ENCODE measurements at regions not wholly inside any gene's neighbourhood (a gene's known extent, or its start where the extent isn't known, plus 50 kb on each side); places are given as distances from the start of the nearest gene placed in this dataset.

GRCh38 chr15:36075333-36075732, 504.1 kb upstream of the CDIN1 start:
- Histone ChIP-seq H3K27me3 (ENCODE audit: control insufficient read depth, insufficient read depth, low read length, poor library complexity, severe bottlenecking) (no peaks in the 10 kb centered on the region), H3K9me3 (ENCODE audit: control insufficient read depth, low read length) (no peaks in the 10 kb centered on the region), H3K27ac (ENCODE audit: insufficient read depth, low read depth, low read length, poor library complexity, severe bottlenecking) (no peak overlapping the region), H3K4me1 (ENCODE audit: control insufficient read depth, insufficient read depth, low read length) (no peaks in the 10 kb centered on the region), H3K4me3 (ENCODE audit: insufficient read depth, low read depth, low read length) (no peak overlapping the region), H3K36me3 (ENCODE audit: control insufficient read depth, insufficient read depth, low read length) (no peaks in the 10 kb centered on the region)

GRCh38 chr15:36079021-36079420, 500.4 kb upstream of the CDIN1 start:
- H3K36me3 ChIP-seq (ENCODE audit: control insufficient read depth, insufficient read depth, low read length) = no peaks in the 10 kb centered on the region
- H3K9me3 ChIP-seq (ENCODE audit: control insufficient read depth, low read length) = no peaks in the 10 kb centered on the region
- no peak overlapping the region for H3K4me3 ChIP-seq (ENCODE audit: insufficient read depth, low read depth, low read length)
- H3K27ac ChIP-seq (ENCODE audit: insufficient read depth, low read depth, low read length, poor library complexity, severe bottlenecking) = no peak overlapping the region
- WGBS, 2 experiments = 62 to 63% methylated on average over 3 of the region's 3 CpGs
- no peaks in the 10 kb centered on the region for H3K27me3 ChIP-seq (ENCODE audit: control insufficient read depth, insufficient read depth, low read length, poor library complexity, severe bottlenecking)
- H3K4me1 ChIP-seq (ENCODE audit: control insufficient read depth, insufficient read depth, low read length) = no peaks in the 10 kb centered on the region

- no peaks in the 10 kb centered on the region for H3K36me3 ChIP-seq (ENCODE audit: control insufficient read depth, insufficient read depth, low read length)
These were observed 498.7 kb upstream of the CDIN1 start for GRCh38 chr15:36080759-36081158.

GRCh38 chr15:36090286-36090946, 489.0 kb upstream of the CDIN1 start:
- H3K27me3 ChIP-seq (ENCODE audit: control insufficient read depth, insufficient read depth, low read length, poor library complexity, severe bottlenecking) = no peaks in the 10 kb centered on the region
- H3K36me3 ChIP-seq (ENCODE audit: control insufficient read depth, insufficient read depth, low read length) = no peaks in the 10 kb centered on the region
- no peak overlapping the region for H3K4me3 ChIP-seq (ENCODE audit: insufficient read depth, low read depth, low read length)
- H3K9me3 ChIP-seq (ENCODE audit: control insufficient read depth, low read length) = no peaks in the 10 kb centered on the region
- H3K27ac ChIP-seq (ENCODE audit: insufficient read depth, low read depth, low read length, poor library complexity, severe bottlenecking) = no peak overlapping the region
- 100% methylated on average over 1 of the region's 1 CpG for WGBS, 2 experiments
- H3K4me1 ChIP-seq (ENCODE audit: control insufficient read depth, insufficient read depth, low read length) = no peaks in the 10 kb centered on the region

More at GRCh38 chr15:36080759-36081158, 498.7 kb upstream of the CDIN1 start:
- Histone ChIP-seq H3K27me3 (ENCODE audit: control insufficient read depth, insufficient read depth, low read length, poor library complexity, severe bottlenecking) (no peaks in the 10 kb centered on the region), H3K4me3 (ENCODE audit: insufficient read depth, low read depth, low read length) (no peak overlapping the region), H3K4me1 (ENCODE audit: control insufficient read depth, insufficient read depth, low read length) (no peaks in the 10 kb centered on the region), H3K27ac (ENCODE audit: insufficient read depth, low read depth, low read length, poor library complexity, severe bottlenecking) (no peak overlapping the region), H3K9me3 (ENCODE audit: control insufficient read depth, low read length) (no peaks in the 10 kb centered on the region)
- WGBS, 2 experiments = 68 to 72% methylated on average over 4 of the region's 4 CpGs

GRCh38 chr15:36106640-36107335, 472.6 kb upstream of the CDIN1 start:
- WGBS, 2 experiments = 74 to 75% methylated on average over 6 of the region's 6 CpGs
- no peak overlapping the region for H3K4me3 ChIP-seq (ENCODE audit: insufficient read depth, low read depth, low read length)
- H3K9me3 ChIP-seq (ENCODE audit: control insufficient read depth, low read length) = no peaks in the 10 kb centered on the region
- H3K27ac ChIP-seq (ENCODE audit: insufficient read depth, low read depth, low read length, poor library complexity, severe bottlenecking) = no peak overlapping the region
- H3K4me1 ChIP-seq (ENCODE audit: control insufficient read depth, insufficient read depth, low read length) = no peaks in the 10 kb centered on the region
- no peaks in the 10 kb centered on the region for H3K36me3 ChIP-seq (ENCODE audit: control insufficient read depth, insufficient read depth, low read length)
- no peaks in the 10 kb centered on the region for H3K27me3 ChIP-seq (ENCODE audit: control insufficient read depth, insufficient read depth, low read length, poor library complexity, severe bottlenecking)

- Histone ChIP-seq H3K36me3 (ENCODE audit: control insufficient read depth, insufficient read depth, low read length) (no peaks in the 10 kb centered on the region), H3K27me3 (ENCODE audit: control insufficient read depth, insufficient read depth, low read length, poor library complexity, severe bottlenecking) (no peaks in the 10 kb centered on the region), H3K4me1 (ENCODE audit: control insufficient read depth, insufficient read depth, low read length) (no peaks in the 10 kb centered on the region), H3K9me3 (ENCODE audit: control insufficient read depth, low read length) (no peaks in the 10 kb centered on the region), H3K27ac (ENCODE audit: insufficient read depth, low read depth, low read length, poor library complexity, severe bottlenecking) (no peak overlapping the region), H3K4me3 (ENCODE audit: insufficient read depth, low read depth, low read length) (no peak overlapping the region)
- 94 to 95% methylated on average over 2 of the region's 2 CpGs for WGBS, 2 experiments
These were observed 470.9 kb upstream of the CDIN1 start for GRCh38 chr15:36108541-36108940.

- H3K4me1 ChIP-seq (ENCODE audit: control insufficient read depth, insufficient read depth, low read length) = no peaks in the 10 kb centered on the region
- H3K9me3 ChIP-seq (ENCODE audit: control insufficient read depth, low read length) = no peaks in the 10 kb centered on the region
- no peak overlapping the region for H3K4me3 ChIP-seq (ENCODE audit: insufficient read depth, low read depth, low read length)
- H3K36me3 ChIP-seq (ENCODE audit: control insufficient read depth, insufficient read depth, low read length) = no peaks in the 10 kb centered on the region
- H3K27ac ChIP-seq (ENCODE audit: insufficient read depth, low read depth, low read length, poor library complexity, severe bottlenecking) = no peak overlapping the region
- no CpG with 5 or more reads among the region's 2 CpGs for WGBS, 2 experiments
- no peaks in the 10 kb centered on the region for H3K27me3 ChIP-seq (ENCODE audit: control insufficient read depth, insufficient read depth, low read length, poor library complexity, severe bottlenecking)
These were observed 469.3 kb upstream of the CDIN1 start for GRCh38 chr15:36109943-36110658.

GRCh38 chr15:36110659-36110993, 468.8 kb upstream of the CDIN1 start:
- no peaks in the 10 kb centered on the region for H3K9me3 ChIP-seq (ENCODE audit: control insufficient read depth, low read length)
- H3K36me3 ChIP-seq (ENCODE audit: control insufficient read depth, insufficient read depth, low read length) = no peaks in the 10 kb centered on the region
- no peak overlapping the region for H3K4me3 ChIP-seq (ENCODE audit: insufficient read depth, low read depth, low read length)
- no peaks in the 10 kb centered on the region for H3K27me3 ChIP-seq (ENCODE audit: control insufficient read depth, insufficient read depth, low read length, poor library complexity, severe bottlenecking)
- no peak overlapping the region for H3K27ac ChIP-seq (ENCODE audit: insufficient read depth, low read depth, low read length, poor library complexity, severe bottlenecking)
- no CpG with 5 or more reads among the region's 1 CpG for WGBS, 2 experiments
- no peaks in the 10 kb centered on the region for H3K4me1 ChIP-seq (ENCODE audit: control insufficient read depth, insufficient read depth, low read length)

GRCh38 chr15:36117296-36117787, 462.1 kb upstream of the CDIN1 start:
- H3K9me3 ChIP-seq (ENCODE audit: control insufficient read depth, low read length) = no peaks in the 10 kb centered on the region
- no peak overlapping the region for H3K27ac ChIP-seq (ENCODE audit: insufficient read depth, low read depth, low read length, poor library complexity, severe bottlenecking)
- no peaks in the 10 kb centered on the region for H3K4me1 ChIP-seq (ENCODE audit: control insufficient read depth, insufficient read depth, low read length)
- WGBS, 2 experiments = 93 to 97% methylated on average over 6 of the region's 6 CpGs
- H3K36me3 ChIP-seq (ENCODE audit: control insufficient read depth, insufficient read depth, low read length) = no peaks in the 10 kb centered on the region
- H3K4me3 ChIP-seq (ENCODE audit: insufficient read depth, low read depth, low read length) = no peak overlapping the region
- no peaks in the 10 kb centered on the region for H3K27me3 ChIP-seq (ENCODE audit: control insufficient read depth, insufficient read depth, low read length, poor library complexity, severe bottlenecking)

- Histone ChIP-seq H3K27me3 (ENCODE audit: control insufficient read depth, insufficient read depth, low read length, poor library complexity, severe bottlenecking) (no peaks in the 10 kb centered on the region), H3K36me3 (ENCODE audit: control insufficient read depth, insufficient read depth, low read length) (no peaks in the 10 kb centered on the region), H3K27ac (ENCODE audit: insufficient read depth, low read depth, low read length, poor library complexity, severe bottlenecking) (no peak overlapping the region), H3K9me3 (ENCODE audit: control insufficient read depth, low read length) (no peaks in the 10 kb centered on the region), H3K4me3 (ENCODE audit: insufficient read depth, low read depth, low read length) (no peak overlapping the region), H3K4me1 (ENCODE audit: control insufficient read depth, insufficient read depth, low read length) (no peaks in the 10 kb centered on the region)
- WGBS, 2 experiments = 89 to 90% methylated on average over 2 of the region's 2 CpGs
These were observed 453.2 kb upstream of the CDIN1 start for GRCh38 chr15:36126194-36126593.
